HG03439 (cell line): ENCODE measurements at regions not wholly inside any gene's neighbourhood (a gene's known extent, or its start where the extent isn't known, plus 50 kb on each side); places are given as distances from the start of the nearest gene placed in this dataset.

Experiments
- ATAC-seq: cut with Tn5 transposase; IDR thresholded peaks from one replicate; pipeline ENCODE4 v1.9.1; 2021; ENCODE audit warnings: mild to moderate bottlenecking, moderate library complexity; ENCODE audit not compliant: unreplicated experiment

GRCh38 chr3:31218082-31218481, 314.6 kb upstream of the STT3B start:
- ATAC-seq: no peak

- ATAC-seq: peak; percentile 58
These were observed 313.4 kb upstream of the STT3B start for GRCh38 chr3:31219131-31219843.

GRCh38 chr3:31220431-31220830, 312.3 kb upstream of the STT3B start:
- ATAC-seq: no peak

GRCh38 chr3:31223278-31223677, 309.4 kb upstream of the STT3B start:
- ATAC-seq: no peak

GRCh38 chr3:31224936-31225335, 307.8 kb upstream of the STT3B start:
- no peak for ATAC-seq

GRCh38 chr3:31225923-31226322, 306.8 kb upstream of the STT3B start:
- no peak for ATAC-seq

- ATAC-seq: no peak
These were observed 306.4 kb upstream of the STT3B start for GRCh38 chr3:31226346-31226745.

- no peak for ATAC-seq
These were observed 305.6 kb upstream of the STT3B start for GRCh38 chr3:31227131-31227562.

- no peak for ATAC-seq
These were observed 302.1 kb upstream of the STT3B start for GRCh38 chr3:31230425-31231223.

- ATAC-seq: no peak
These were observed 300.4 kb upstream of the STT3B start for GRCh38 chr3:31232055-31233025.

GRCh38 chr3:31234145-31234544, 298.6 kb upstream of the STT3B start:
- no peak for ATAC-seq

GRCh38 chr3:31235062-31235700, 297.5 kb upstream of the STT3B start:
- no peak for ATAC-seq

- ATAC-seq: no peak
These were observed 294.8 kb upstream of the STT3B start for GRCh38 chr3:31237887-31238286.

- ATAC-seq: no peak
These were observed 292.7 kb upstream of the STT3B start for GRCh38 chr3:31240013-31240412.

GRCh38 chr3:31240466-31240865, 292.3 kb upstream of the STT3B start:
- no peak for ATAC-seq

- ATAC-seq: no peak
These were observed 291.9 kb upstream of the STT3B start for GRCh38 chr3:31240874-31241273.

- ATAC-seq: no peak
These were observed 291.2 kb upstream of the STT3B start for GRCh38 chr3:31241533-31241932.

- ATAC-seq: peak; percentile 77
These were observed 290.4 kb upstream of the STT3B start for GRCh38 chr3:31242026-31242960.
